ENCODE measurements at regions not wholly inside any gene's neighbourhood (a gene's known extent, or its start where the extent isn't known, plus 50 kb on each side); places are given as distances from the start of the nearest gene placed in this dataset.
"Not testable (repeated sequence)": the region's sequence is repeated elsewhere in the genome, so short reads cannot be mapped to it uniquely, and the experiment has no call there.

- Histone ChIP-seq H3K27ac (ENCODE audit: low read length) (no peak overlapping the region), H3K36me3 (ENCODE audit: control insufficient read depth, insufficient read depth, low read length) (no peaks in the 10 kb centered on the region), H3K27me3 (ENCODE audit: control insufficient read depth, insufficient read depth, low read length) (no peaks in the 10 kb centered on the region), H3K4me1 (ENCODE audit: control insufficient read depth, insufficient read depth, low read length) (no peaks in the 10 kb centered on the region), H3K4me3 (ENCODE audit: low read length) (no peak overlapping the region), H3K9me3 (replicated peaks; ENCODE audit: control insufficient read depth, low read depth, low read length) (no peaks in the 10 kb centered on the region)
- no peak for DNase-seq
- WGBS (ENCODE audit: insufficient coverage) = no CpG with 5 or more reads among the region's 1 CpG
Observed at GRCh38 chr1:83500987-83501591, 497.8 kb downstream of the TTLL7 start.

GRCh38 chr1:83500531-83500930 lies 498.4 kb downstream of the TTLL7 start:
- no peaks in the 10 kb centered on the region for H3K9me3 ChIP-seq (replicated peaks; ENCODE audit: control insufficient read depth, low read depth, low read length)
- DNase-seq = no peak
- no peaks in the 10 kb centered on the region for H3K4me1 ChIP-seq (ENCODE audit: control insufficient read depth, insufficient read depth, low read length)
- H3K36me3 ChIP-seq (ENCODE audit: control insufficient read depth, insufficient read depth, low read length) = no peaks in the 10 kb centered on the region
- WGBS (ENCODE audit: insufficient coverage) = no CpG with 5 or more reads among the region's 1 CpG
- no peaks in the 10 kb centered on the region for H3K27me3 ChIP-seq (ENCODE audit: control insufficient read depth, insufficient read depth, low read length)
- H3K27ac ChIP-seq (ENCODE audit: low read length) = no peak overlapping the region
- no peak overlapping the region for H3K4me3 ChIP-seq (ENCODE audit: low read length)

- DNase-seq = no peak
- Histone ChIP-seq H3K9me3 (replicated peaks; ENCODE audit: control insufficient read depth, low read depth, low read length) (no peaks in the 10 kb centered on the region), H3K36me3 (ENCODE audit: control insufficient read depth, insufficient read depth, low read length) (no peaks in the 10 kb centered on the region), H3K4me1 (ENCODE audit: control insufficient read depth, insufficient read depth, low read length) (no peaks in the 10 kb centered on the region), H3K4me3 (ENCODE audit: low read length) (no peak overlapping the region), H3K27ac (ENCODE audit: low read length) (no peak overlapping the region), H3K27me3 (ENCODE audit: control insufficient read depth, insufficient read depth, low read length) (no peaks in the 10 kb centered on the region)
- 93% methylated on average over 3 of the region's 3 CpGs for WGBS (ENCODE audit: insufficient coverage)
Observed at GRCh38 chr1:83499998-83500397, 498.9 kb downstream of the TTLL7 start.

- H3K27ac ChIP-seq (ENCODE audit: low read length) = no peak overlapping the region
- WGBS (ENCODE audit: insufficient coverage) = no CpG with 5 or more reads among the region's 1 CpG
- H3K36me3 ChIP-seq (ENCODE audit: control insufficient read depth, insufficient read depth, low read length) = no peaks in the 10 kb centered on the region
- DNase-seq = peak; percentile 27
- no peaks in the 10 kb centered on the region for H3K4me1 ChIP-seq (ENCODE audit: control insufficient read depth, insufficient read depth, low read length)
- H3K27me3 ChIP-seq (ENCODE audit: control insufficient read depth, insufficient read depth, low read length) = no peaks in the 10 kb centered on the region
- H3K9me3 ChIP-seq (replicated peaks; ENCODE audit: control insufficient read depth, low read depth, low read length) = no peaks in the 10 kb centered on the region
- H3K4me3 ChIP-seq (ENCODE audit: low read length) = no peak overlapping the region
Observed at GRCh38 chr1:83497563-83497962, 501.4 kb downstream of the TTLL7 start.

- no peak overlapping the region for H3K4me3 ChIP-seq (ENCODE audit: low read length)
- H3K36me3 ChIP-seq (ENCODE audit: control insufficient read depth, insufficient read depth, low read length) = no peaks in the 10 kb centered on the region
- H3K9me3 ChIP-seq (replicated peaks; ENCODE audit: control insufficient read depth, low read depth, low read length) = no peaks in the 10 kb centered on the region
- no peak for DNase-seq
- H3K4me1 ChIP-seq (ENCODE audit: control insufficient read depth, insufficient read depth, low read length) = no peaks in the 10 kb centered on the region
- 95% methylated on average over 5 of the region's 9 CpGs for WGBS (ENCODE audit: insufficient coverage)
- H3K27ac ChIP-seq (ENCODE audit: low read length) = no peak overlapping the region
- H3K27me3 ChIP-seq (ENCODE audit: control insufficient read depth, insufficient read depth, low read length) = no peaks in the 10 kb centered on the region
Observed at GRCh38 chr1:83495560-83495959, 503.4 kb downstream of the TTLL7 start.

GRCh38 chr1:83493633-83494032 lies 505.3 kb downstream of the TTLL7 start:
- H3K36me3 ChIP-seq (ENCODE audit: control insufficient read depth, insufficient read depth, low read length) = no peaks in the 10 kb centered on the region
- H3K4me1 ChIP-seq (ENCODE audit: control insufficient read depth, insufficient read depth, low read length) = no peaks in the 10 kb centered on the region
- H3K9me3 ChIP-seq (replicated peaks; ENCODE audit: control insufficient read depth, low read depth, low read length) = no peaks in the 10 kb centered on the region
- WGBS (ENCODE audit: insufficient coverage) = no CpG with 5 or more reads among the region's 2 CpGs
- no peaks in the 10 kb centered on the region for H3K27me3 ChIP-seq (ENCODE audit: control insufficient read depth, insufficient read depth, low read length)
- DNase-seq = no peak
- H3K27ac ChIP-seq (ENCODE audit: low read length) = no peak overlapping the region
- H3K4me3 ChIP-seq (ENCODE audit: low read length) = no peak overlapping the region

GRCh38 chr1:83491930-83492329 lies 507.0 kb downstream of the TTLL7 start:
- H3K4me3 ChIP-seq (ENCODE audit: low read length) = no peak overlapping the region
- 100% methylated on average over 1 of the region's 2 CpGs for WGBS (ENCODE audit: insufficient coverage)
- no peaks in the 10 kb centered on the region for H3K27me3 ChIP-seq (ENCODE audit: control insufficient read depth, insufficient read depth, low read length)
- H3K27ac ChIP-seq (ENCODE audit: low read length) = no peak overlapping the region
- no peaks in the 10 kb centered on the region for H3K4me1 ChIP-seq (ENCODE audit: control insufficient read depth, insufficient read depth, low read length)
- no peaks in the 10 kb centered on the region for H3K9me3 ChIP-seq (replicated peaks; ENCODE audit: control insufficient read depth, low read depth, low read length)
- no peaks in the 10 kb centered on the region for H3K36me3 ChIP-seq (ENCODE audit: control insufficient read depth, insufficient read depth, low read length)
- no peak for DNase-seq

- Histone ChIP-seq H3K36me3 (ENCODE audit: control insufficient read depth, insufficient read depth, low read length) (no peaks in the 10 kb centered on the region), H3K9me3 (replicated peaks; ENCODE audit: control insufficient read depth, low read depth, low read length) (no peaks in the 10 kb centered on the region), H3K27me3 (ENCODE audit: control insufficient read depth, insufficient read depth, low read length) (no peaks in the 10 kb centered on the region), H3K4me3 (ENCODE audit: low read length) (no peak overlapping the region), H3K27ac (ENCODE audit: low read length) (no peak overlapping the region), H3K4me1 (ENCODE audit: control insufficient read depth, insufficient read depth, low read length) (no peaks in the 10 kb centered on the region)
- no peak for DNase-seq
Observed at GRCh38 chr1:83490988-83491387, 507.9 kb downstream of the TTLL7 start.

GRCh38 chr1:83488105-83488504 lies 510.8 kb downstream of the TTLL7 start:
- H3K36me3 ChIP-seq (ENCODE audit: control insufficient read depth, insufficient read depth, low read length); H3K4me3 ChIP-seq (ENCODE audit: low read length); H3K9me3 ChIP-seq (replicated peaks; ENCODE audit: control insufficient read depth, low read depth, low read length); H3K4me1 ChIP-seq (ENCODE audit: control insufficient read depth, insufficient read depth, low read length); H3K27me3 ChIP-seq (ENCODE audit: control insufficient read depth, insufficient read depth, low read length); H3K27ac ChIP-seq (ENCODE audit: low read length): not testable (repeated sequence)
- peak; percentile 81 for DNase-seq

- H3K4me1 ChIP-seq (ENCODE audit: control insufficient read depth, insufficient read depth, low read length); H3K4me3 ChIP-seq (ENCODE audit: low read length); H3K27ac ChIP-seq (ENCODE audit: low read length); H3K9me3 ChIP-seq (replicated peaks; ENCODE audit: control insufficient read depth, low read depth, low read length); H3K27me3 ChIP-seq (ENCODE audit: control insufficient read depth, insufficient read depth, low read length); DNase-seq; H3K36me3 ChIP-seq (ENCODE audit: control insufficient read depth, insufficient read depth, low read length): not testable (repeated sequence)
- no CpG with 5 or more reads among the region's 1 CpG for WGBS (ENCODE audit: insufficient coverage)
Observed at GRCh38 chr1:83487460-83487859, 511.5 kb downstream of the TTLL7 start.

GRCh38 chr1:83485314-83486019 lies 513.5 kb downstream of the TTLL7 start:
- H3K36me3 ChIP-seq (ENCODE audit: control insufficient read depth, insufficient read depth, low read length); H3K27ac ChIP-seq (ENCODE audit: low read length); H3K4me1 ChIP-seq (ENCODE audit: control insufficient read depth, insufficient read depth, low read length); DNase-seq; H3K4me3 ChIP-seq (ENCODE audit: low read length); H3K9me3 ChIP-seq (replicated peaks; ENCODE audit: control insufficient read depth, low read depth, low read length); H3K27me3 ChIP-seq (ENCODE audit: control insufficient read depth, insufficient read depth, low read length): not testable (repeated sequence)
- no CpG with 5 or more reads among the region's 2 CpGs for WGBS (ENCODE audit: insufficient coverage)

Measured in muscle of leg (tissue), 3 donors.